IgD-negative memory B cell (primary cell): ENCODE measurements at regions not wholly inside any gene's neighbourhood (a gene's known extent, or its start where the extent isn't known, plus 50 kb on each side); places are given as distances from the start of the nearest gene placed in this dataset.
"Not testable (repeated sequence)": the region's sequence is repeated elsewhere in the genome, so short reads cannot be mapped to it uniquely, and the experiment has no call there.

Source experiments
- H3K27ac Mint-ChIP-seq, 3 donors: one replicate each; pipeline ENCODE4 v1.8.0; 2020 to 2022; ENCODE audit warnings: mild to moderate bottlenecking in 3 of 3, mixed read lengths in 3 of 3, moderate library complexity in 1 of 3
- H3K27me3 Mint-ChIP-seq: one replicate; pipeline ENCODE4 v1.8.0; 2021; ENCODE audit warnings: mixed read lengths
- H3K36me3 Mint-ChIP-seq: one replicate; pipeline ENCODE4 v1.8.0; 2020; ENCODE audit warnings: mild to moderate bottlenecking, mixed read lengths
- H3K4me1 Mint-ChIP-seq, 3 donors: one replicate each; pipeline ENCODE4 v1.8.0; 2020 to 2022; ENCODE audit warnings: mixed read lengths in 3 of 3, mild to moderate bottlenecking in 1 of 3
- H3K4me3 Mint-ChIP-seq, 4 donors: one replicate each; pipeline ENCODE4 v1.8.0; 2020 to 2022; ENCODE audit warnings: mild to moderate bottlenecking in 4 of 4, mixed read lengths in 4 of 4, moderate library complexity in 3 of 4
- H3K9me3 Mint-ChIP-seq, 3 donors: one replicate each; pipeline ENCODE4 v1.8.0; 2020 to 2021; ENCODE audit warnings: mixed read lengths in 3 of 3, mild to moderate bottlenecking in 1 of 3

DNA sequence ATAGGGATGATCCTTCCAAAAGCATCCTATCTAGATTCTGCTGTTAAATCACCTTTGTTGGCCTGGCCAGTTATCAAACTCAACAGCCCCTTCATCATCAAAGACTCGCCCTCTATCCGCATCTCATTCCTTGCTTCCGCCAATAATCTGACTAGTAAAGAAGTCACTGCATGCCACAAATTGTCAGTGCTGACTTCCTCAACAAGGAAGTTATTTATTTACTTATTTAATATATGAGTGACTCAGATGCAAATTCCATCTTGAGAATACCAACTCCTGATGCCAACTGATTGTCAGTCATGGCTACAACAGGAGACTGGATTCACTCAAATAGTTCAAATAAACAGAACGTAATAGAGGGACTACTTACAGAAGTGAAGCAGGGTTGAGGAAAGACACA is 283.8 kb downstream of the TRIML1 start:
- Mint-ChIP-seq H3K4me3 (no peak overlapping the region), H3K36me3 (no peaks in the 10 kb centered on the region), H3K4me1 (no peaks in the 10 kb centered on the region), H3K9me3 (peaks cover 2 to 10% (median 4%) of the 10 kb centered on the region in 3 donors), H3K27ac (no peak overlapping the region), H3K27me3 (no peaks in the 10 kb centered on the region)

DNA sequence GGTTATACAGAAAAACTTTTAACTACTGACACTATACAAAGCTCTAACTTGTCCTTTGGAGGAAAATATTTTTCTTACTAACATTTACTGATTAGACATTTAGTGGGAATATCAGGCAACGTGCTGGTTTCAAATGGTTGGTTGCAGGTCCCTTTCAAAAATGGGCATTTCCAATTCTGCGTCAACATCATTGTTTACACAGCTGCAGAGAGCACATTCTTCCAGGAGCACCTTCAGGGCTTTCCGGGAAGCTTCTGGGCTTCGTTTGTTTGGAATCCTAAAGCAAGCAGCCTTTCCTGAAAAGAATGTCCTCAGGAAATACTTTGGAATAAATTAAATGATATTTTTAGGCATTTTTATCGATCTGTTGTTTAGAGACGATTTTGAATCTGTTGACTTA is 289.7 kb downstream of the TRIML1 start:
- Mint-ChIP-seq H3K36me3 (no peaks in the 10 kb centered on the region), H3K27ac (no peak overlapping the region)

DNA sequence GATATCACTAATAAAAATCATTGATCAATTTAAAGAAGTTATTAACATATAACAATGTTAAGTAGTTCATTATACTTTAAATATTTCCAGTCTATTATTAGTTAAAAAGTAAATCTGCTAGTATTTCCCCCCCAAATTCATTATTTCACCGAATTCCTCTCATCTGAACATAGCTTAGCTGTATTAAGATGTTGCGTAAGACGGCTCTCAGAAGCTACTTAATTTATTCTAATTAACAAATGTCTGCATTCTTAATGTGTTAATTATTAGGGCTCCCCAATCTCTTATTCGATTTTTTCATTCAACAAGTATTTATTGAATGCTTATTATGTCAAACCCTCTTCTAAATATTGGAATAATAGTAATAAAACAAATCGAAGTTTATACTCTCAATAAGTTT is 290.7 kb downstream of the TRIML1 start:
- Mint-ChIP-seq H3K4me3 (no peak overlapping the region), H3K4me1 (no peaks in the 10 kb centered on the region), H3K9me3 (peaks cover 4 to 29% (median 18%) of the 10 kb centered on the region in 3 donors), H3K27me3 (no peaks in the 10 kb centered on the region), H3K27ac (no peak overlapping the region), H3K36me3 (no peaks in the 10 kb centered on the region)

More for the DNA sequence above, 289.7 kb downstream of the TRIML1 start:
- no peaks in the 10 kb centered on the region for H3K4me1 Mint-ChIP-seq
- no peaks in the 10 kb centered on the region for H3K27me3 Mint-ChIP-seq
- H3K9me3 Mint-ChIP-seq = peaks cover 4 to 25% (median 12%) of the 10 kb centered on the region in 3 donors
- H3K4me3 Mint-ChIP-seq = no peak overlapping the region

DNA sequence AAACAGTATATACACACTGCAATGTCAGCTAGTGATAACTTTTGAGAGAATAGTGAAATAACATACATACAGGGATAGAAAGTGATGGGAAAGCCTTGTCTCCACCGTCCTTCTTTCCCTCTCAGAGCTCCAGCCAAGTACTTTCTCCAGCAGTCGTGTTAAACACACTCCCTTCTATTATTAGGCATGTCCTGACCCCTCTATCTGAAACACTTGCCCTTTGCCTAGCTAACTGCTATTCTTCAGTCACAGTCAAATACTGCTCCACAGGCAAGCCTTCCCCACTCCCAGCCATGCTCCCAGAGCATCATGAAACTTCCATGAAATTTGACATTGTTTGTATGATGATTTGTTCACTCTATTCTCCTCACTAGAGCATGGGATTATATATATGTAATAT is 291.1 kb downstream of the TRIML1 start:
- Mint-ChIP-seq H3K4me1 (no peaks in the 10 kb centered on the region), H3K27ac (no peak overlapping the region), H3K27me3 (no peaks in the 10 kb centered on the region), H3K36me3 (no peaks in the 10 kb centered on the region), H3K4me3 (no peak overlapping the region), H3K9me3 (peaks cover 4 to 26% (median 19%) of the 10 kb centered on the region in 3 donors)

DNA sequence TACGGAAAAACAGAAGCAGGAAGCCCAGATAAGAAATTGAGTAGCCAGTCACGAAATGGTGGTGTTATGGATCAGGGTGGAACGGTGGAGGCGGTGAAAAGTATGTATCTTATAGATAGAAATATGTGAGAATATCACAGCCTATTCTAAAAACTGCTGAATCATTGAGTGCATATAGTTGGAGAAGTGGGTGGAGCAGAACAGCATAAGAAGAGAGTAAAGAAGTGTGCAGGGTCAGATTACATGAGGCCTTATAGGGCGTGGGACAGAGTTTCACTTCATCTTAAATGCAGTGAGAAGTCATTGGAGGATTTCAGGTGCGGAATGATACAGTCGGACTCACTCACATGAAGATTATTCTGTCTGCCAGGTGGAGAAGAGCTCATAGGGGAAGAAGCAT is 293.1 kb downstream of the TRIML1 start:
- Mint-ChIP-seq H3K36me3 (no peaks in the 10 kb centered on the region), H3K4me3 (no peak overlapping the region), H3K27ac (no peak overlapping the region), H3K4me1 (no peaks in the 10 kb centered on the region), H3K9me3 (peaks cover 4 to 24% (median 19%) of the 10 kb centered on the region in 3 donors), H3K27me3 (no peaks in the 10 kb centered on the region)

DNA sequence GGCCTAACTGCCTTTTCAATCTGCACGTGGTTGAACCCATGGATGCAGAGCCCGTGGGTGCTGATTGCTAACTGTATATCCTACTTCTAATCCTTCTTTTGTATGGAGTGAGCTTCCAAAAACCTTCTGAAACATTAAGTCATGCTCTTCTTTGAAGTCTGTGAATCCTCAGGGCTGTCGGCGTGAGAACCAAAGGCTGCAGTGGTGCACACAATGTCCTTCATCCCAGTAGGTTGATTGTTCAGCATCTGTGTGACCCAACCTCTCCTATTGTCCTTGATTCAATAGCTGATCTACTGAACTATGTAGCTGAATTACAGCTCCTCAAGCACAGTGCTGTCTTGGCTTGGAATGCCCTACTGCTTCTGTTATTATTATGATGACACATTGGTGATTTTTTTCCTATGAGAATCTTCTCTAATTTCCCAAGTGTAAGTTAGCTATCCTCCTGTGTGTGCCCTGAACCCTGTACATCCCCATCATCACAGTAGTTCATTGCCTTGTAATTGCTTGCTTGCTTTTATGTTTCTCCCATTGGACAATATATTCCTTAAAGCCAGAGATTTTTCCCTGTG is 294.6 kb downstream of the TRIML1 start:
- Mint-ChIP-seq H3K9me3 (peaks cover 3 to 20% (median 19%) of the 10 kb centered on the region in 3 donors), H3K27ac (no peak overlapping the region), H3K4me3 (no peak overlapping the region), H3K36me3 (no peaks in the 10 kb centered on the region), H3K4me1 (no peaks in the 10 kb centered on the region), H3K27me3 (no peaks in the 10 kb centered on the region)

DNA sequence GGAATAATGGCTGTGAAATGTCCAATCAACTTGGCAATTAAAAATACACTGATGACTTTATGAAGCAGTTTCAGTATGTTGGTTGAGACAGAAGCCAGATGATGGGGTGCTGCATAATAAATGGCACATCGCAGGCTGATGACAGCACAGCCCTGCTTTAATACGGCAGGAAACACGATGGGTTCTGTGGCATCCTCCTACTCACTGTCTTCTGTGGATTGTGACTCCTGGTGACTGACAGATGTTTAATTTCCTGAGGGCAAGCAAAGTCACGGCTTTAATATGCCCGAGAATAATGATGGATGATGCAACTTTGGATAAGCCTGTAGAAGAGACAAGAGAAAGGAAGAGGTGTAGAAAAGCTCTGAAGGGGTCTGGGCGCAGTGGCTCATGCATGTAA is 295.4 kb downstream of the TRIML1 start:
- H3K4me1 Mint-ChIP-seq = no peaks in the 10 kb centered on the region
- no peak overlapping the region for H3K4me3 Mint-ChIP-seq
- H3K9me3 Mint-ChIP-seq = peaks cover 3 to 20% (median 17%) of the 10 kb centered on the region in 3 donors
- H3K36me3 Mint-ChIP-seq = no peaks in the 10 kb centered on the region
- H3K27ac Mint-ChIP-seq = peak overlapping the region in 1 of 3 donors; percentile 80
- no peaks in the 10 kb centered on the region for H3K27me3 Mint-ChIP-seq

DNA sequence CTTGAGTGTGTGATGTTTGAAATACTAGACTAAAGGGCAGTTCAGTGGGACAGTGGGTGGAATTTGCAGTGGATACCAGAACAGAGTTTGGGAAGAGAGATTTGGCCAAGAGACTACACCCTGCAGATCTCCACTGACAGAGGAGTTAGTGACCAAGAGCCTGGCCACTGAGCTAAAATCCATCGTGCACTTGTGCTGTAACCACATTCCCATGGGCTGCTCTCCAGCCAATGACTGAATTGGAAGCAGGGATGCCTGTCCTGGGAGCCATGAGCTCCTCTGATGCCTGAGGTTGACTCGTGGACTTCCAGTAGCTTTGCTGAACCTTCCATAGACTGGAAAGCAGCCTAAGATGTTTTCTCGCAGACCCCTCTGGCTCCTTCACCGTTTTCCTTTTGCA is 296.1 kb downstream of the TRIML1 start:
- H3K27ac Mint-ChIP-seq = no peak overlapping the region
- H3K36me3 Mint-ChIP-seq = no peaks in the 10 kb centered on the region
- no peak overlapping the region for H3K4me3 Mint-ChIP-seq
- H3K9me3 Mint-ChIP-seq = peaks cover 3 to 20% (median 17%) of the 10 kb centered on the region in 3 donors
- no peaks in the 10 kb centered on the region for H3K4me1 Mint-ChIP-seq
- H3K27me3 Mint-ChIP-seq = no peaks in the 10 kb centered on the region

DNA sequence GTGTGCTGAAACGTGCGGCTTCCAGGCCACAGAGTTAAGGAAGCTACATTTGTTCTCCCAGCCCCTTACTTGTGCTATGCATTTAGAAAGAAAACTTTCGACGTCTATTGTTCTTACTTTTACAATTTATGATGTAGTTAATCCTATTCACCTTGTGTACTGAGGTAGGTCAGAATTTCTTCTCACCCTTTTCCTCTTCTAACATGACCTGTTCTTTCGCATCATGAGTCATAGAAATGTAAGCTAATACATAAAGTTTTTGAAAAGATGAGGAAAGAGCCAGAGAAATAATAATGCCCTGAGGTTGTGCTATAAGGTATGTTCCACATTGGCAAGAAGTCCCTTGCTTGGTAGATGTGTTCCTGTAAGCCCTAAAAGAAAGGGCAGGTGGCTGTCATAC is 298.3 kb downstream of the TRIML1 start:
- Mint-ChIP-seq H3K4me3 (no peak overlapping the region), H3K9me3 (peaks cover 1 to 13% (median 11%) of the 10 kb centered on the region in 3 donors), H3K36me3 (no peaks in the 10 kb centered on the region), H3K27ac (no peak overlapping the region), H3K4me1 (no peaks in the 10 kb centered on the region), H3K27me3 (no peaks in the 10 kb centered on the region)

DNA sequence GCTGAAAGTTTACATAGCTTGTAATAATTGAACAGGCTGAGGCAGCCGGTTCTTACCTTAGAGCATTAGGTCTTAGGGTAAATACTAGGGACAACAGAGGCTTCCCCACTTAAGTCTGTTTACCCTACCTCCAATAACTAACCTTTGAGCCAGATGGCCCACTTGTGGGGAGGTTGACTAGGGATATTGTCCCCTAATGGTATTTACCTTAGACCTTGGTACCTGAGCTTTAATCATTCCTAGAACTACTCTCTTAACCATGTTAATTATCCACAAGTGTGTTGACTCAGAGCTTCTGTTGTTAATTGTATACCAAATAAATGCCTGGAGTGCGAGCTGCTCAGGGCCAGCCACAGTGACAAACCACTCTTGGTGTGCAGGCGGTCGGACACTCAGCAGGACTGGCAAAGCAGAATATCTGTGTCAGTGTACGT is 299.2 kb downstream of the TRIML1 start:
- not testable (repeated sequence) for H3K27me3 Mint-ChIP-seq, H3K36me3 Mint-ChIP-seq, H3K27ac Mint-ChIP-seq, H3K4me3 Mint-ChIP-seq, H3K4me1 Mint-ChIP-seq
- H3K9me3 Mint-ChIP-seq = peaks cover 1 to 12% (median 10%) of the 10 kb centered on the region in 3 donors

DNA sequence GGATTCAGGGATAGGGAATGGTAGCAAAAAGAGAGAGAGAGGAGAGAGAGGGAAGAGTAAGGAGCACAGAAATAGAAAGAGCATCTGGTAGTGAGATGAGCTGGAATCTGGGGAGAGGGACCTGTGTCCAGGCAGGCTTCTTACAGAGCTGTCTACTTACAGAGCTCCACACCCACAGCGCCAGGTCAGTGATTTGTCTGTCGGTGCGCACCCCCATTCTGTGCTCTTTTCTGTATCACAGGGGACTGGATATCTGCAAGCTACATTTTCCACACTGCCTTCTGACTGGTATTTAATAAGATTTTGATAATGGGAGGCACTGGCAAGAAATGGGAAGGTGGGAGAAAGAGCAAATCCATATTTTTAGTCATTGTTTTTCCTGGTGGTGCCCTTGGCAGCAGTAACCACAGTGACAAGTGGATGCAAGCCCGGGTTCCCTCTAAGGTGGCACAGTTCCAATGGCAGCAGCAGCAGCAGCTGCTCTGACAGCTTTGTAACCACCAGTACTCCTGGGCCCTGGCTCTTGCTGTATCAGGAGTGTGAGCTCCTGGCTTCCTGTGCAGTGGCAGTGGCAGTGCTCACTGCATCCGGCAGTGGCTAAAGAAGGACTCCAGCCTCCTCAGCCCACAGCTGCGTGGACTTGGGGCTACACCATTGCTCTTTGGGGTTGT is 300.5 kb downstream of the TRIML1 start:
- Mint-ChIP-seq H3K36me3 (no peaks in the 10 kb centered on the region), H3K27me3 (no peaks in the 10 kb centered on the region), H3K9me3 (peaks cover 1 to 5% (median 1%) of the 10 kb centered on the region in 3 donors), H3K4me1 (no peaks in the 10 kb centered on the region), H3K4me3 (no peak overlapping the region), H3K27ac (peak overlapping the region in 1 of 3 donors; percentile 52)

DNA sequence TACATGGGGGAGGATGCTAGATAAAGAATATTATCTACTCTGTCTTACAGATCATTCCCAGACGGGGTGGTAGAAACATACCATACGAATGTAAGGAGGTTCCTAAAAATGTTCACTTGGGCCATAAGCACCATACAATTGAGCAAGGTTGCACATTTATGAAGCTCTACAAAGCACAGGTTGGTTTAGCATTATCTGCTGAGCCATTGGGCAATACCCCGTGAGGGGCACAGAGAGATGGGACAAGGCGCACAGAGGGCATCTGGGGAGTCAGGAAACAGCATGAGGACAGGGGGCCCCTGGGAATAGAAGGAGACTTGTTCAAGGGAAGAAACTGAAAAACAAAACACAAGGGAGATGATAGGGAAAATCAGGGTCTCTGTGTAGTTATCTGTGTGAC is 305.3 kb downstream of the TRIML1 start:
- no peak overlapping the region for H3K27ac Mint-ChIP-seq
- no peak overlapping the region for H3K4me3 Mint-ChIP-seq
- H3K36me3 Mint-ChIP-seq = no peaks in the 10 kb centered on the region
- H3K27me3 Mint-ChIP-seq = no peaks in the 10 kb centered on the region
- no peaks in the 10 kb centered on the region for H3K4me1 Mint-ChIP-seq
- H3K9me3 Mint-ChIP-seq = peaks cover 0 to 3% (median 0%) of the 10 kb centered on the region in 3 donors

DNA sequence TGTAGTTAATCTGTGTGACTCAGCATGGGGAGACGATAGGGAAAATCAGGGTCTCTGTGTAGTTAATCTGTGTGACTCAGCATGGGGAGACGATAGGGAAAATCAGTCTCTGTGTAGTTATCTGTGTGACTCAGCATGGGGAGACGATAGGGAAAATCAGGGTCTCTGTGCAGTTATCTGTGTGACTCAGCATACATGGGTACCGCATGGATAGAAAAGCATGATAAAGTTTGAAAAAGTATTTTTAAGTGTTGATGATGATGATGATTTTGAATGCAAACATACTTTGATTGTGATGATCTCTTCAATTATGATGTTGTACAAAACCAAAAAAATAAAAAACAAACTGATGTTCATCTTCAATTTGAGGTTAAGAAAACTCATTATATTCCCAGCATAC is 309.8 kb downstream of the TRIML1 start:
- not testable (repeated sequence) for H3K27me3 Mint-ChIP-seq, H3K27ac Mint-ChIP-seq, H3K36me3 Mint-ChIP-seq, H3K9me3 Mint-ChIP-seq, H3K4me3 Mint-ChIP-seq, H3K4me1 Mint-ChIP-seq

DNA sequence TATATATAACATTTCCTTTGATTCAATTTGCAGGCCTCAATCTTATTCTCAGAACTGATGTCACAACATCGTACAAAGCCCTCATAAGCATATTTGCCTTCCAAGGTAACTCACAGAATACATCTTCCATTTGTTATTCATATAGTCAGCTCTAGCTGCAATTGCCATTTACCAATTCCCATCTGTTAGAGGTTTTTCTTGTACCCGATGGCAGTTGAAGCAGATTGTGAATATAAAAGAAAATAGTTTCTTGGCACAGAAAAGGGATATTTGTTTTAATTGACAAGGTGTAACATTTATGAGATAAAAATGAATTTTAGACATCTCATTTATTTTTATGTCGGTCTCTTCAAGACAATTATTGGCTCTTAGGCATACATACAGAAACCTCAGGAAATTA is 311.3 kb downstream of the TRIML1 start:
- no peak overlapping the region for H3K4me3 Mint-ChIP-seq
- H3K27ac Mint-ChIP-seq = no peak overlapping the region
- peaks cover 0 to 5% (median 0%) of the 10 kb centered on the region in 3 donors for H3K9me3 Mint-ChIP-seq
- no peaks in the 10 kb centered on the region for H3K36me3 Mint-ChIP-seq
- H3K27me3 Mint-ChIP-seq = no peaks in the 10 kb centered on the region
- H3K4me1 Mint-ChIP-seq = no peaks in the 10 kb centered on the region

DNA sequence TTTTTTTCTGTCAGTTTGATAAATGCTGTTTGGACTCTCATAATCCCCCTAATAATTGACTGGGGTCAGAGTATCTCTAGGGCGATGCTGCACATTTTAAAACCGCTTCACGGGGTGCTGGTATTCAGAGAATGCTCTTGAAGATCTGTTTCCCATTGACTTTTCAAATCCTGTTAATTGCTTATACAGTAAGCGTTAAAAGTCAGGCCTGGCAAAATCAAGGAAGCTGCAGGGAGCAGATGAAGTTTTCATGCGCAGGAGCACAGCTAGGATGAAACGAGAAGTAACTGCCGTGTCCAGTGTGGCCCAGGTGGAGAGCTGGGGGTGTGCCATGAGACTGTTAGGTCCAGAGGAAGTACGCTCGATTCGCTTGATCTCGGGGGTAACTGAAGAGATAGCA is 312.9 kb downstream of the TRIML1 start:
- H3K9me3 Mint-ChIP-seq = peaks cover 0 to 8% (median 0%) of the 10 kb centered on the region in 3 donors
- no peak overlapping the region for H3K27ac Mint-ChIP-seq
- H3K36me3 Mint-ChIP-seq = no peaks in the 10 kb centered on the region
- H3K4me1 Mint-ChIP-seq = no peaks in the 10 kb centered on the region
- H3K4me3 Mint-ChIP-seq = no peak overlapping the region
- no peaks in the 10 kb centered on the region for H3K27me3 Mint-ChIP-seq

DNA sequence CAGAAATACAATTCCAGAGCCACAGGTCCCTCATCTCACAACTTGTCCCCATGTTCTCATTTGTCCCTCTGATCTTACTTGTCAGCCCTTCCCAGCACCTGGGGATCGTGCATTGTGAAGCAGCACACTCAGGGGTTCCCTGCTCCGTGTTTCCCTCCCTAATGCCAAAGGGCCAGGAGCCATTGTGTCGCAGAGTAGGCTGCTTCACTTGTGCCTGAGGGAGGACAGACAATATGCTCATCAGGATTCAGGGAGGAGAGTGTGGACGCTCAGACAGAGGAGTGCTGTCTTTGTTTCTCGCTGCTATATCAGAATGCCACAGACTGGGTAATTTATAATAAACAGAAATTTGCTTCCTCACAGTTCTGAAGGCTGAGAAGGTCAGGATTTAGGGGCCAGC is 315.3 kb downstream of the TRIML1 start:
- Mint-ChIP-seq H3K27me3 (no peaks in the 10 kb centered on the region), H3K4me3 (no peak overlapping the region), H3K4me1 (no peaks in the 10 kb centered on the region), H3K9me3 (peaks cover 0 to 12% (median 6%) of the 10 kb centered on the region in 3 donors), H3K36me3 (no peaks in the 10 kb centered on the region), H3K27ac (no peak overlapping the region)
